BLaER1 treated with 17β-estradiol and CSF1 and Interleukin-3, amounts not matched to agents 10 nM and 100 nM (cell line): ENCODE measurements at regions not wholly inside any gene's neighbourhood (a gene's known extent, or its start where the extent isn't known, plus 50 kb on each side); places are given as distances from the start of the nearest gene placed in this dataset.

Source experiments
- H3K27ac ChIP-seq, 11 experiments: shearing (Covaris generic); formaldehyde crosslinking; 2 replicates each; pipeline ENCODE4 v1.8.1; 2022
- H3K27me3 ChIP-seq, 11 experiments: shearing (Covaris generic); formaldehyde crosslinking; 2 replicates each; pipeline ENCODE4 v1.8.1; 2022
- H3K36me3 ChIP-seq, 11 experiments: shearing (Covaris generic); formaldehyde crosslinking; 2 replicates each; pipeline ENCODE4 v1.8.1; 2022
- H3K4me1 ChIP-seq, 10 experiments: shearing (Covaris generic); formaldehyde crosslinking; 2 replicates each; pipeline ENCODE4 v1.8.1; 2022
- H3K4me2 ChIP-seq, 11 experiments: shearing (Covaris generic); formaldehyde crosslinking; 2 replicates each; pipeline ENCODE4 v1.8.1; 2022
- H3K4me3 ChIP-seq, 10 experiments: shearing (Covaris generic); formaldehyde crosslinking; 2 replicates each; pipeline ENCODE4 v1.8.1; 2022
- H3K9ac ChIP-seq, 11 experiments: shearing (Covaris generic); formaldehyde crosslinking; 2 replicates each; pipeline ENCODE4 v1.8.1; 2022
- H3K9me3 ChIP-seq, 11 experiments: shearing (Covaris generic); formaldehyde crosslinking; replicated peaks in 1 of 11; 2 replicates each; pipeline ENCODE4 v1.8.1; 2022
- H4K20me1 ChIP-seq, 11 experiments: shearing (Covaris generic); formaldehyde crosslinking; 2 replicates each; pipeline ENCODE4 v1.8.1; 2022
- Cebpa-rat ChIP-seq, 11 experiments: shearing (Covaris generic); IDR thresholded peaks; 2 replicates each; pipeline ENCODE4 v1.8.1; 2022

GRCh38 chr14:51568366-51568765 is 83.3 kb upstream of the FRMD6 start:
- no peaks in the 10 kb centered on the region for H3K9me3 ChIP-seq
- TF ChIP-seq Cebpa-rat (IDR thresholded peaks at IDR 0.05) = no peak

GRCh38 chr14:51573607-51574006 is 78.1 kb upstream of the FRMD6 start:
- no peaks in the 10 kb centered on the region for H3K9me3 ChIP-seq
- H3K4me1 ChIP-seq = no peaks in the 10 kb centered on the region
- no peak overlapping the region for H3K4me2 ChIP-seq
- no peak overlapping the region for H3K9ac ChIP-seq
- no peak overlapping the region for H3K4me3 ChIP-seq
- H4K20me1 ChIP-seq = no peaks in the 10 kb centered on the region
- no peaks in the 10 kb centered on the region for H3K36me3 ChIP-seq
- no peaks in the 10 kb centered on the region for H3K27me3 ChIP-seq
- no peak overlapping the region for H3K27ac ChIP-seq
- no peak for TF ChIP-seq Cebpa-rat (IDR thresholded peaks at IDR 0.05)

More at GRCh38 chr14:51568366-51568765, 83.3 kb upstream of the FRMD6 start:
- peaks cover 0 to 7% (median 0%) of the 10 kb centered on the region in 10 experiments; a peak in 3 of 20 replicates for H3K4me1 ChIP-seq
- no peaks in the 10 kb centered on the region for H4K20me1 ChIP-seq
- H3K27ac ChIP-seq = no peak overlapping the region
- no peak overlapping the region for H3K4me3 ChIP-seq
- no peaks in the 10 kb centered on the region for H3K27me3 ChIP-seq
- no peak overlapping the region for H3K4me2 ChIP-seq
- no peak overlapping the region for H3K9ac ChIP-seq
- H3K36me3 ChIP-seq = no peaks in the 10 kb centered on the region

- Histone ChIP-seq H3K27ac (no peak overlapping the region), H3K9ac (no peak overlapping the region), H3K27me3 (no peaks in the 10 kb centered on the region), H3K36me3 (no peaks in the 10 kb centered on the region), H3K9me3 (no peaks in the 10 kb centered on the region), H3K4me3 (no peak overlapping the region), H3K4me2 (no peak overlapping the region), H4K20me1 (no peaks in the 10 kb centered on the region), H3K4me1 (no peaks in the 10 kb centered on the region)
- no peak for TF ChIP-seq Cebpa-rat (IDR thresholded peaks at IDR 0.05)
These were observed 77.7 kb upstream of the FRMD6 start for GRCh38 chr14:51574009-51574408.

- Histone ChIP-seq H3K4me2 (no peak overlapping the region), H3K4me1 (no peaks in the 10 kb centered on the region), H3K27ac (no peak overlapping the region), H3K27me3 (no peaks in the 10 kb centered on the region), H3K36me3 (no peaks in the 10 kb centered on the region), H3K4me3 (no peak overlapping the region), H3K9ac (no peak overlapping the region), H4K20me1 (no peaks in the 10 kb centered on the region), H3K9me3 (no peaks in the 10 kb centered on the region)
- TF ChIP-seq Cebpa-rat (IDR thresholded peaks at IDR 0.05) = no peak
These were observed 76.2 kb upstream of the FRMD6 start for GRCh38 chr14:51575349-51576116.

- Histone ChIP-seq H3K36me3 (no peaks in the 10 kb centered on the region), H3K9ac (no peak overlapping the region), H4K20me1 (no peaks in the 10 kb centered on the region), H3K4me3 (no peak overlapping the region), H3K27ac (no peak overlapping the region), H3K4me2 (no peak overlapping the region), H3K9me3 (no peaks in the 10 kb centered on the region), H3K4me1 (no peaks in the 10 kb centered on the region), H3K27me3 (no peaks in the 10 kb centered on the region)
- TF ChIP-seq Cebpa-rat (IDR thresholded peaks at IDR 0.05) = no peak
These were observed 75.6 kb upstream of the FRMD6 start for GRCh38 chr14:51576117-51576430.

- H3K36me3 ChIP-seq = no peaks in the 10 kb centered on the region
- no peaks in the 10 kb centered on the region for H4K20me1 ChIP-seq
These were observed 74.8 kb upstream of the FRMD6 start for GRCh38 chr14:51576879-51577278.

GRCh38 chr14:51578853-51579252 is 72.9 kb upstream of the FRMD6 start:
- Histone ChIP-seq H3K36me3 (no peaks in the 10 kb centered on the region), H3K9ac (no peak overlapping the region), H3K27me3 (no peaks in the 10 kb centered on the region), H4K20me1 (no peaks in the 10 kb centered on the region), H3K4me3 (no peak overlapping the region), H3K4me2 (no peak overlapping the region), H3K4me1 (no peaks in the 10 kb centered on the region), H3K9me3 (no peaks in the 10 kb centered on the region), H3K27ac (no peak overlapping the region)
- no peak for TF ChIP-seq Cebpa-rat (IDR thresholded peaks at IDR 0.05)

More at GRCh38 chr14:51576879-51577278, 74.8 kb upstream of the FRMD6 start:
- TF ChIP-seq Cebpa-rat (IDR thresholded peaks at IDR 0.05) = no peak
- H3K9ac ChIP-seq = no peak overlapping the region
- no peaks in the 10 kb centered on the region for H3K27me3 ChIP-seq
- H3K9me3 ChIP-seq = no peaks in the 10 kb centered on the region
- no peak overlapping the region for H3K4me3 ChIP-seq
- H3K4me1 ChIP-seq = no peaks in the 10 kb centered on the region
- no peak overlapping the region for H3K27ac ChIP-seq
- H3K4me2 ChIP-seq = no peak overlapping the region

- no peak overlapping the region for H3K4me2 ChIP-seq
- H3K27me3 ChIP-seq = no peaks in the 10 kb centered on the region
- H3K9ac ChIP-seq = no peak overlapping the region
- H3K27ac ChIP-seq = no peak overlapping the region
- H3K4me1 ChIP-seq = no peaks in the 10 kb centered on the region
- no peak for TF ChIP-seq Cebpa-rat (IDR thresholded peaks at IDR 0.05)
- no peaks in the 10 kb centered on the region for H3K36me3 ChIP-seq
- H3K9me3 ChIP-seq = no peaks in the 10 kb centered on the region
- no peaks in the 10 kb centered on the region for H4K20me1 ChIP-seq
- H3K4me3 ChIP-seq = no peak overlapping the region
These were observed 70.5 kb upstream of the FRMD6 start for GRCh38 chr14:51581017-51581881.

- H4K20me1 ChIP-seq = no peaks in the 10 kb centered on the region
- no peaks in the 10 kb centered on the region for H3K36me3 ChIP-seq
- no peak overlapping the region for H3K4me2 ChIP-seq
- no peaks in the 10 kb centered on the region for H3K27me3 ChIP-seq
- H3K4me1 ChIP-seq = no peaks in the 10 kb centered on the region
- no peak overlapping the region for H3K4me3 ChIP-seq
- H3K9me3 ChIP-seq = no peaks in the 10 kb centered on the region
- H3K9ac ChIP-seq = no peak overlapping the region
- TF ChIP-seq Cebpa-rat (IDR thresholded peaks at IDR 0.05) = no peak
- H3K27ac ChIP-seq = no peak overlapping the region
These were observed 69.3 kb upstream of the FRMD6 start for GRCh38 chr14:51582437-51582836.

GRCh38 chr14:51585055-51585454 is 66.7 kb upstream of the FRMD6 start:
- Histone ChIP-seq H3K27me3 (no peaks in the 10 kb centered on the region), H4K20me1 (no peaks in the 10 kb centered on the region), H3K27ac (no peak overlapping the region), H3K4me3 (no peak overlapping the region), H3K4me1 (no peaks in the 10 kb centered on the region), H3K9me3 (no peaks in the 10 kb centered on the region), H3K9ac (no peak overlapping the region), H3K4me2 (no peak overlapping the region), H3K36me3 (no peaks in the 10 kb centered on the region)
- no peak for TF ChIP-seq Cebpa-rat (IDR thresholded peaks at IDR 0.05)
